Uterus (tissue), 3 donors: ENCODE measurements at regions not wholly inside any gene's neighbourhood (a gene's known extent, or its start where the extent isn't known, plus 50 kb on each side); places are given as distances from the start of the nearest gene placed in this dataset.

ENCODE experiments used
- DNase-seq, 2 donors: peaks; one replicate each; pipeline ENCODE4 v3.0.0-alpha.2; 2019 to 2020
- H3K27ac ChIP-seq, 2 donors: fragments of 200-600 bp; sonication (generic); 1 replicate in 1 of 2; 2 replicates in 1 of 2; pipeline ENCODE4 v1.5.1; 2016 to 2018
- H3K27me3 ChIP-seq, 2 donors: fragments of 200-600 bp; sonication (generic); one replicate each; pipeline ENCODE4 v1.5.1; 2018 to 2019; ENCODE audit warnings: control low read depth in 1 of 2
- H3K36me3 ChIP-seq, 2 donors: fragments of 200-600 bp; sonication (generic); one replicate each; pipeline ENCODE4 v1.5.1; 2019; ENCODE audit warnings: control low read depth in 1 of 2
- H3K4me1 ChIP-seq, 2 donors: fragments of 200-600 bp; sonication (generic); one replicate each; pipeline ENCODE4 v1.5.1; 2018 to 2019; ENCODE audit warnings: control low read depth in 1 of 2
- H3K4me3 ChIP-seq, 2 donors: fragments of 200-600 bp; sonication (generic); 1 replicate in 1 of 2; 2 replicates in 1 of 2; pipeline ENCODE4 v1.5.1; 2018 to 2019; ENCODE audit warnings: mild to moderate bottlenecking in 1 of 2
- H3K9me3 ChIP-seq, 2 donors: fragments of 200-600 bp; sonication (generic); one replicate each; pipeline ENCODE4 v1.5.1; 2019; ENCODE audit warnings: control low read depth in 1 of 2
- CTCF ChIP-seq, 4 experiments: fragments of 200-600 bp in 2 of 4; fragments of 450-650 bp in 2 of 4; sonication (generic) in 2 of 4; IDR thresholded peaks; one replicate each; pipeline ENCODE4 v1.5.1; 2016 to 2019; ENCODE audit warnings: antibody characterized with exemption in 4 of 4, mild to moderate bottlenecking in 2 of 4, moderate library complexity in 1 of 4
- POLR2A ChIP-seq, 2 donors: fragments of 450-650 bp; IDR thresholded peaks; one replicate each; pipeline ENCODE4 v1.6.1; 2016; ENCODE audit warnings: antibody characterized with exemption in 2 of 2, mild to moderate bottlenecking in 1 of 2, moderate library complexity in 1 of 2
- intact Hi-C: fragments of 100-400 bp; cut with DNase I; formaldehyde crosslinking; loops from one replicate; pipeline ENCODE4 v1.15.1; 2023; ENCODE audit warnings: low total_unique reads
- donor health status: DM: yes; HTN: yes; CAD: no.

GRCh38 chr13:65553096-65553727 is 1676.9 kb downstream of the PCDH9 start:
- no peaks in the 10 kb centered on the region for H3K4me1 ChIP-seq
- H3K9me3 ChIP-seq, result no peaks in the 10 kb centered on the region
- TF ChIP-seq CTCF (IDR thresholded peaks at IDR 0.05), result no peak
- TF ChIP-seq POLR2A (IDR thresholded peaks at IDR 0.05), result no peak
- H3K27ac ChIP-seq, result no peak overlapping the region
- H3K36me3 ChIP-seq, result no peaks in the 10 kb centered on the region
- intact Hi-C loops, result no loop called here
- H3K27me3 ChIP-seq, result no peaks in the 10 kb centered on the region
- no peak for DNase-seq
- H3K4me3 ChIP-seq, result no peak overlapping the region

GRCh38 chr13:65551208-65551607 is 1678.9 kb downstream of the PCDH9 start:
- TF ChIP-seq CTCF (IDR thresholded peaks at IDR 0.05) (no peak), POLR2A (IDR thresholded peaks at IDR 0.05) (no peak)
- H3K36me3 ChIP-seq, result no peaks in the 10 kb centered on the region
- no peaks in the 10 kb centered on the region for H3K4me1 ChIP-seq
- intact Hi-C loops, result no loop called here
- no peak overlapping the region for H3K27ac ChIP-seq
- H3K9me3 ChIP-seq, result no peaks in the 10 kb centered on the region
- no peak overlapping the region for H3K4me3 ChIP-seq
- no peaks in the 10 kb centered on the region for H3K27me3 ChIP-seq
- DNase-seq, result no peak

- Histone ChIP-seq H3K4me1 (no peaks in the 10 kb centered on the region), H3K27me3 (no peaks in the 10 kb centered on the region), H3K36me3 (no peaks in the 10 kb centered on the region), H3K9me3 (no peaks in the 10 kb centered on the region), H3K27ac (no peak overlapping the region), H3K4me3 (no peak overlapping the region)
- DNase-seq, result no peak
- intact Hi-C loops, result no loop called here
- TF ChIP-seq POLR2A (IDR thresholded peaks at IDR 0.05) (no peak), CTCF (IDR thresholded peaks at IDR 0.05) (no peak)
These were observed 1690.0 kb downstream of the PCDH9 start for GRCh38 chr13:65540175-65540574.

- no peak for DNase-seq
- H3K27me3 ChIP-seq, result no peaks in the 10 kb centered on the region
- no peak overlapping the region for H3K4me3 ChIP-seq
- H3K36me3 ChIP-seq, result no peaks in the 10 kb centered on the region
- no peaks in the 10 kb centered on the region for H3K4me1 ChIP-seq
- no peak overlapping the region for H3K27ac ChIP-seq
- H3K9me3 ChIP-seq, result no peaks in the 10 kb centered on the region
- TF ChIP-seq CTCF (IDR thresholded peaks at IDR 0.05) (no peak), POLR2A (IDR thresholded peaks at IDR 0.05) (no peak)
- intact Hi-C loops, result no loop called here
These were observed 1694.8 kb downstream of the PCDH9 start for GRCh38 chr13:65535370-65535769.

GRCh38 chr13:65532231-65532630 is 1697.9 kb downstream of the PCDH9 start:
- Histone ChIP-seq H3K4me1 (no peaks in the 10 kb centered on the region), H3K27me3 (no peaks in the 10 kb centered on the region), H3K4me3 (no peak overlapping the region), H3K36me3 (no peaks in the 10 kb centered on the region), H3K9me3 (no peaks in the 10 kb centered on the region), H3K27ac (no peak overlapping the region)
- no peak for TF ChIP-seq POLR2A (IDR thresholded peaks at IDR 0.05)
- TF ChIP-seq CTCF (IDR thresholded peaks at IDR 0.05), result no peak
- DNase-seq, result no peak
- intact Hi-C loops, result no loop called here
